Heart left ventricle (tissue), 13 donors: ENCODE measurements at regions not wholly inside any gene's neighbourhood (a gene's known extent, or its start where the extent isn't known, plus 50 kb on each side); places are given as distances from the start of the nearest gene placed in this dataset.

Source experiments
- CTCF ChIP-seq, 12 donors: fragments of 200-600 bp; sonication (generic) in 4 of 12; IDR thresholded peaks; one replicate each; pipeline versions ENCODE4 v1.5.0 to v1.8.0; 2018 to 2022; ENCODE audit warnings: antibody characterized with exemption in 12 of 12, mild to moderate bottlenecking in 5 of 12
- POLR2A ChIP-seq, 2 donors: fragments of 450-650 bp; IDR thresholded peaks; one replicate each; pipeline ENCODE4 v1.6.1; 2017; ENCODE audit warnings: antibody characterized with exemption in 2 of 2, mild to moderate bottlenecking in 2 of 2, moderate library complexity in 2 of 2
- donor health status: ischemic (EF 13 %, LVEDD 7.1; RV severe dilation, severe dysfunction).
- donor health status: DM: no; HTN: yes; CAD: no.
- donor health status: DM: no; HTN: no; CAD: no.
- donor health status: ischemic (EF 25% LVEDD 6.9; RV normal size, moderate dysfunction).
- donor health status: ischemic (EF 25% LVEDD 5.7; RV mildly dilated, moderate dysfunction).
- donor health status: ischemic (EF 35%, LVEDD 5.7; RV mildly dilated, moderate dysfunction).
- donor health status: nonischemic (EF 11% LVEDD 7.7; RV severe dilation, severe dysfunction).
- donor health status: DM: yes; HTN: yes; CAD: no.
- donor health status: PGD.
- donor health status: ischemic (EF 29% LVEDD 5.4; RV normal size, mild dysfunction).
- donor health status: nonischemic (EF 23%, LVEDD 6.1; RV moderate dilation, normal function).

- TF ChIP-seq CTCF (IDR thresholded peaks at IDR 0.05) (no peak), POLR2A (IDR thresholded peaks at IDR 0.05) (no peak)
Observed at GRCh38 chr5:38697013-38697412, 140.6 kb upstream of the LIFR start.
